DMS53 treated with DMSO at 0.1 percent for 48 hours (cell line): ENCODE measurements at regions not wholly inside any gene's neighbourhood (a gene's known extent, or its start where the extent isn't known, plus 50 kb on each side); places are given as distances from the start of the nearest gene placed in this dataset.
"Not testable (repeated sequence)": the region's sequence is repeated elsewhere in the genome, so short reads cannot be mapped to it uniquely, and the experiment has no call there.

Experiments
- DNase-seq: peaks from one replicate; lab custom pipeline; 2025; ENCODE audit not compliant: unreplicated experiment; lab: John Stamatoyannopoulos, UW

DNA sequence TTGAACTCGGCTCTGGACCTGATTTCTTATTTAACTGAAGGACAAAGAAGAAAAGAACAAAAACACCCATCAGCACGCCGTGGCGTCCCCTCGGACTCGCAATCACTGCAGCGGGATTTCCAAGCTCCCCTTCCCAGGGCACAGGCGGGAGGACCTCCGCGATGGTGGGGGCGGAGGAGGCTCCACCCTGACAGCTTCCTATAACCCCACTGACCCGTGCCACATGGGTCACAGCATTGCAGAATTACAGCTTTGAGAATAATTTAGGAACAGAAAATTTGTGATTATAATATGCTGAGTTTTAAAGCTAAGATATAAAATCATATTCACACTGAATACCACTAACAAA, 129.7 kb upstream of the SEC61G start:
- no peak for DNase-seq

GRCh38 chr7:54897891-54898290, 120.9 kb upstream of the EGFR start:
- no peak for DNase-seq

DNA sequence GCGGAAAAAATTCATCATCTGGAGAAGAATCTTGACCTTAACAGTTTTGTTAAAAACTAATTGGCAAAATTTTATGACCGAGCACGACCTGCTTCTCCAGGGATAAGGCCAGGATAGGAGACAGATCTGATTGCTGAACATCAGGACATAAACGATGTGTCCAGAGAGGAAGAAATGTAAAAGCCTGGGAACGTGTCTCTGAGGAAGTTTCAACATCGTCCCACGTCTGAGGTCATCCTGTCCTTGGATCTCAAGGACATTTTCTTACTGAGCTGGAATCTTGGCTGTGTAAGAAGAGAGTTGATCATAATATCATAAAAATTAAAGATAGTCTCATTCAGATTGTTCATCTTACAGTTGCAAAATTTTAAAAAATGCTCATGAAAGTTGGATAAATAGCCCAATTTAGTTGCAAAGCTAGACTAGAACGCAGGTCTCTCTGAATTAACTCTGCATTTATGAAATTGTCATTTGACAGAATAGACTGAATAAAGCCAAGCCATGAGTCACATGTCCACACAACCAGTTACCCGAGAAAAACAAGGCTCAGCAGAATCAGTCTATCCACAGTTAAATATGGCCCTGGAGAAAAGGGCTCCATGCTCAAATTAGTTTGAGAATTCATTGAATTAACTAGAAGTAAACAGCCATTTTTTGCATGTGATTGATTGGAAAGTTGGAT, 120.0 kb upstream of the EGFR start:
- DNase-seq: no peak

GRCh38 chr7:54901840-54902239, 117.0 kb upstream of the EGFR start:
- DNase-seq: no peak

DNA sequence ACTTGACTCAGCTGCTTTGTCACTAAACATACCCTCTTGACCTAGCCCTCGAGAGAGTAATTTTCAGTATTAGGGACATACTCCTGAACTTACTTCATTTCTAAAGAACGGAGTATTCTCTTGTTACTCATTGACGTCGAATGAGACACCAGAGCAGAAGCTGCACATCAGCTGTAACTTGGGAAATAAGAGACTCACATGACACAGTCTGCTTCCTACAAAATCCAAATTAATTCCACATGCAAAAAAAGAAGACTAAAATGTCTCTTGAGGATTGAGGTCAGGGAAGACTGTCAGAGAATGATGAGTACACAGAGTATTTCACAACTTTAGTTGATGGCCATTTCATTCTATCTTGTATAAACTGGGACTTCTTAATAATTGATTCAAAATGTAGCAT, 114.7 kb upstream of the EGFR start:
- DNase-seq: no peak

- DNase-seq: no peak
These were observed 113.8 kb upstream of the EGFR start for GRCh38 chr7:54904986-54905385.

- DNase-seq: no peak
These were observed 111.9 kb upstream of the EGFR start for GRCh38 chr7:54906963-54907362.

DNA sequence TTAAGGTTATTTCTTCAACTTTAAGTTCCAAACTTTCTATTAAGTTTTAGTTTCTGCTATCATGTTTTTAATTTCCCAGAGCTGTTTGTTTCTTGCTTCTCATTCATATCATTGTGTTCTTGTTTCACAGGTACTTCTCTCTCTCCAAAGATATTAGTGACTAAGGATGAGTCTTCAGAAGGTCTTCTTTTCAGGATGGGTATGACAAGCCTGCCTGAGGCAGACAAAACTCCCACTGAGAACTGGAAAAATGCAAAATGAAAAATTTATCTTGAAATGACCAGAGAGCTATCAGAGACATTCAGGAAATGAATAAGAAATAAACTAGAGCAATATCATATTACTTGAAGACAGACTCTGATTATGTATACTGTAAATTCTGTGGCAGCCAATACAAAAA, 110.8 kb upstream of the EGFR start:
- DNase-seq: no peak

DNA sequence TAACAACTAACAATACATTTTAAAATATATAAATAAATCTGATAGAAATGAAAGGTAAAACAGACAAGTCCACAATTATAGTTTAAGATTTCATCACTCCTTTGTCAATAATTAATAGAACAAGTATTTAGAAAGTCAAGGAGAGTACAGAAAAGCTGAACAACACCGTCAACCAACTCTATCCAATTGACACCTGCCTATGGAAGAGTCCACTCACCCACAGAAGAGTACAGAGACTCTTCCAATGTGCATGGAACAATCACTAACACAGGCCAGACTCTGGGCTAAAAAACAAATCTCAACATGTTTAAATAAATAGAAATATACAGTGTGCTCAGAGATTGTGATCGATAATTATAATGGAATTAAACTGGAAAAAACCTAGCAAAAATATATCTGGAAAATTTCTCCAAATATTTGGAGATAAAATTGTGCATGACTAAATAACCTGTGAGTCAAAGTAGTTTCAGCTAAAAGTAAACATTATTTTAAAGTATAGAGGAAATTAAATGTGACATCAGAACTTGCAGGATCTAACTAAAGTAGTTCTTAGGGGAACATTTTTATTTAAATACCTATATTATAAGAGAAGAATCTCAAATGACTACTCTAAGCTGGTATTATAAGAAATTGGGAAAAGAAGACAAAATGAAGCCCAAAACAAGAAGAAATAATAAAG, 109.9 kb upstream of the EGFR start:
- DNase-seq: no peak

DNA sequence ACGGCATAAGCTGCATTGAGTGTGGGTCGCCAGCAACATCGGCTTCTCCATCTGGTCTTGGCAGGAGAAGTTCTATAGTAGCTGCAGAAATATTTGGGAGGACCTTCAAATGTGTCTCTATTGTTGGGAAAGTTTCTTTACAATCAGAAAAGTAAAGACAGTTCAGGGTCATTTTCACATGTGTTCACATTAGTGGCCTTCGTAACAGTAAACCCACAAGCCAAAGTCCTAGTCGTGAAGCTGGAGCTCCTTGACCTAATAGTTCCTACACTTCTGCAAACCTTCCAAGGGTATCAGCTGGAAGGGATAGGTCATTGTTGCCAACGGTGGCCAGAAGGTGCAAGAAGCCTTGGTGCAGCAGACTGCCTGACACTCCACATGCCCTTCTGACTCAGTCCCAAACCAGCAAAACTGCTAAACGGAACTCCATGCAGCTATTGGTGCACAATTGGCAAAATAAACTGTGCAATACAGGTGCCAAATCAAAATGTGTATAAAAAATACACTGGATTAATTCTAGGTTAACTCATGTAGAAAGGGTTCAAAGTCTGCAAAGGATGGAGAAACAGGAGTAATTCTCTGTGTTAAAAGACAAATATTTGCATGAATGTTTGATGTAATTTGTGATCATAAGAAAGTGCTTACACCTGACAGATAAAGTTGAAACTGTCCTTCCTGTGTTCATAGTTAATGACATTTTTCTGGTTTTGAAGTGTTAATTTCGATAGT, 102.8 kb upstream of the EGFR start:
- no peak for DNase-seq

DNA sequence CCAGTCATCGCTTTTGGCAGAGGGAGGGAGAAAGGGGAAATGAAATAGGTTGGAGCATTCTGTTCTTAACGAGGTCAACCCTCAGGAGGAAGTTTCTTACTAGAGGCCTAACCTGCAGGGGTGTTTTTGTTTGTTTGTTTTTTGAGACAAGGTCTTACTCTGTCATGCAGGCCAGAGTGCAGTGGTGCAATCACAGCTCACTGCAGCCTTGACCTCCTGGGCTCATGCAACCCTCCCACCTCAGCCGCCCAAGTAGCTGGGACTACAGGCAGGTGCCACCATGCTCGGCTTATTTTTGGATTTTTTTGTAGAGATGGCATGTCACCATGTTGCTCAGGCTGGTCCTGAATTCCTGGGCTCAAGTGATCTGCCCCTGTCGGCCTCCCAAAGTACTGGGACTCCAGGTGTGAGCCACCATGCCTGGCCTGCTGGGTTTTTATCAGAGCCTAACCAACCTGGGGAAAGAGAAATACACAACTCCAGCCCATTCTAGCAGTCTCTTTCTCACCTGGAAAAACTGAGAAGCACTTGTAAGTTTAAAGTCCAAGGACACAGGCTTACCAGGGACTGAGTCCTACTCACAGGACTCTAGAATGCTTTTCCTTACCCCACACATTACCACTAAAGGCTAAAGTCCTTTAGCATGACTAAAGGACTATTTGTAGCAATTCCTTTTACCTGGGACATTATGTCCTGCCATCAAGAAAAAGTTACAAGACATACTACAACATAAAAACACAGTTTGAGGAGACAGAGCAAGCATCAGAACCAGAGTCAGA, 101.0 kb upstream of the EGFR start:
- DNase-seq: no peak

DNA sequence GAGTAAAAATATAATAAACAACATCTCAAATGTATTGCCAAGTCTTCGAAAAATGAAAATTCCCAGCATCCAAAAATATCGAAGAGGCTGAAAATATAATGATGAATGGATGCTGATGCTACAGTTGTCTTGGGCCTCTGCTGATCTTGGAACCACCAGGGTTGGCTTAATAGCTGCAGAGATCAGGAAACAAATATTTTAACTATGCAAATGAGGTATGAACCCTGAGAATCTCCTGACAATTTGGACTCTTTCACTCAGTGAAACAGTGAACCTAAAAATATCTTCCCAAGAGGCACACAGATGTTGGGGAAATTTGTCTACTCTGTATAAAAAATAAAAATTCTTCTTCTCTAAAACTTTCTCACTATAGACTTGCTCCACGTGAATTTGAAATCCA, 97.7 kb upstream of the EGFR start:
- DNase-seq: no peak

DNA sequence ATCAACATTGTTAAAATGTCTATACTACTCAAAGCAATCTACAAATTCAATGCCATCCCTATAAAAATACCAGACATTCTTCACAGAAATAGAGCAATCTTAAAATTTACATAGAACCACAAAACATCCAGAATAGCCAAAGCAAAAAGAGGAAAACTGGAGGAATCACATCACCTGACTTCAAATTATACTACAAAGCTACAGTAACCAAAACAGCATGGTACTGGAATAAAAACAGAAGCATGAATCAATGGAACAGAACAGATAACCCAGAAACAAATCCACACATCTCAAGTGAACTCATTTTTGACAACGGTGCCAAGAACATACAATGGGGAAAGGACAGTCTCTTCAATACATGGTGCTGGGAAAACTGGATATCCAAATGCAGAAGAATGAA, 87.3 kb upstream of the EGFR start:
- DNase-seq: no peak

GRCh38 chr7:54932818-54933543, 85.8 kb upstream of the EGFR start:
- peak; percentile 77 for DNase-seq

DNA sequence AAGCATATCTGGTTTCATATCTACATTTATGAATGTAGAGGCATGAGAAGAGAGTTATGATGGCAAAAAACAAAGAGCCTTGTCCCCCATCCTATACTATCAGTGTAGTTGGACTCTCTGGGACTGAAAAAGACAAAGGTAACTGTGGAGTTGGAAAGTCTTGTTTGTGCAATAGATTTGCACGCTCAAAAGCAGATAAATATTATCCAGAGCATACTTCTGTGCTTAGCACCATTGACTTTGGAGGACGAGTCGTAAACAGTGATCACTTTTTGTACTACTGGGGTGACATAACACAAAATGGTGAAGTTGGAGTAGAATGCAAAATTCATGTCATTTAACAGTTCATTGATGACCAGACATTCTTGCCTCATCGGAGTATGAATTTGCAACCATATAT, 85.2 kb upstream of the EGFR start:
- no peak for DNase-seq

DNA sequence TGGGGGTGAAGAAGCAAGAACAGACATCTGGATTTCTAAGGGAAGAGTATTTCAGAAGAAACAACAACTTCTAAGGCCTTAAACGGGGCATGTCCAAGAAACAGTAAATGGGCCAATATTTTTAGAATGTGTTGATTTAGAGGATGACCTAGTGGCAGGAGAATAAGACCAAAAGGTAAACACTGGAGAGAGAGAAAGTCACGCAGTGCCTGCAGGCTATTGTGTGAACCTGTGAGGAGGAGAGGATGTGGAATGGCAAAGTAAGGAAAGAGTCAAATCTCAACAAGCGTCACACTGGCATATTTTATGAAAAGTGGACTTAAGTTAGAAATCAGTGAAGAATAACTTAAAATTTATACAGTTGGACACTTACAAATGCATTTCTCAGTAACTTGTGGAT, 78.1 kb upstream of the EGFR start:
- DNase-seq: no peak

GRCh38 chr7:54944179-54944578, 74.6 kb upstream of the EGFR start:
- DNase-seq: no peak

DNA sequence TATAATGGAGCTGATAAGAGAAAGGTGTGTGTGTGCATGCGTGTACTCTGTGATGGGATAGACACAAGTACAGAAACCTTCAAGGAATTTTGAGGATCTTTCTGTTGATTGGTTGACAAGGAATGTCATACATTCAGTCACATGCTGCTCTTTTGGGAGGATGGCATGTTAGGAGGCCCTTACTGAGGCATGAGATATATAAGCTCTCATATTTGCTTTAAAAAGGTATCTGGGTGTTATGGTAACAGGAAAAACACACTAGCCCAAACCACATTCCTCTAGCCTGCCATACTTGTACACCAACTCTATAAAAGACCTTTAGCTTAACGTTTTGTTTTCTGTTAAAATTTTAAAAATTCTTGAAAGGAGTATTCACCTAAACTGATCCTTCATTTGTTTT, 72.5 kb upstream of the EGFR start:
- DNase-seq: no peak

GRCh38 chr7:54946764-54947163, 72.1 kb upstream of the EGFR start:
- no peak for DNase-seq

GRCh38 chr7:54947266-54947665, 71.6 kb upstream of the EGFR start:
- no peak for DNase-seq

DNA sequence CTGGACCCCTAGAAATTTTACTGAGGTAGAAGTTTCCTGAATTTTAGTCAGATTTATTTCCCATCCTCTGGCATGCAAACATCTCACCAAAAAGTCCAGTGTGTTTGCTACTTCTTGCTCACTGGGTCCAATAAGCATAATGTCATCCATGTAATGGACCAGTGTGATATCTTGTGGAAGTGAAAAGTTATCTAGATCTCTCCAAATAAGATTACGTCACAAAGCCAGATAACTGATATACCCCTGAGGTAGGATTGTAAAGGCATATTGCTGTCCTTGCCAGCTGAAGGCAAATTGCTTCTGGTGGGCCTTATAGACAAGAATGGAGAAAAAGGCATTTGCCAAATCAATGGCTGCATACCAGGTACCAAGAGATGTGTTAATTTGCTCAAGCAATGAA, 69.3 kb upstream of the EGFR start:
- not testable (repeated sequence) for DNase-seq
